ENCODE measurements at regions not wholly inside any gene's neighbourhood (a gene's known extent, or its start where the extent isn't known, plus 50 kb on each side); places are given as distances from the start of the nearest gene placed in this dataset.

- POLR2A ChIA-PET = no interaction called here
- Histone ChIP-seq H3K27me3 (replicated peaks in 1 of 2; ENCODE audit: control insufficient read depth in 2 of 2, insufficient read depth in 2 of 2, low read length in 1 of 2) (no peaks in the 10 kb centered on the region), H4K20me1 (ENCODE audit: control insufficient read depth, insufficient read depth) (no peaks in the 10 kb centered on the region), H3K27ac (ENCODE audit: control insufficient read depth, insufficient read depth) (no peak overlapping the region), H3K36me3 (ENCODE audit: control insufficient read depth in 2 of 2, insufficient read depth in 2 of 2, low read length in 1 of 2) (no peaks in the 10 kb centered on the region), H3K4me1 (ENCODE audit: control insufficient read depth, insufficient read depth, low read length) (no peaks in the 10 kb centered on the region), H3K79me2 (ENCODE audit: control insufficient read depth, insufficient read depth, low read length) (no peaks in the 10 kb centered on the region), H2AFZ (ENCODE audit: control insufficient read depth, low read depth, low read length) (no peak overlapping the region), H3K9ac (ENCODE audit: control insufficient read depth, insufficient read depth, low read length) (no peak overlapping the region), H3K9me3 (replicated peaks; ENCODE audit: control insufficient read depth, insufficient read depth, low read length) (no peaks in the 10 kb centered on the region; the same call in 2 of the 3 replicates), H3K4me2 (ENCODE audit: control insufficient read depth, insufficient read depth) (no peak overlapping the region), H3K4me3 (no peak overlapping the region)
- CTCF ChIA-PET = no interaction called here
- RAD21 ChIA-PET (ENCODE audit: unreplicated experiment) = no interaction called here
- no TSS peak for BruUV-seq (replicated peaks)
- no peak for TF ChIP-seq RAD21 (IDR thresholded peaks at IDR 0.05; ENCODE audit: insufficient read depth, low read depth, low read length)
- TF ChIP-seq SREBF1 (IDR thresholded peaks at IDR 0.05; ENCODE audit: low read length) = no peak
- no peak for TF ChIP-seq TCF3 (IDR thresholded peaks at IDR 0.05; ENCODE audit: borderline replicate concordance, insufficient read depth, low read depth, low read length)
- no peak for TF ChIP-seq MYB (IDR thresholded peaks at IDR 0.05; ENCODE audit: borderline replicate concordance, low read depth, low read length)
- no peak for TF ChIP-seq TBL1XR1 (IDR thresholded peaks at IDR 0.05; ENCODE audit: low read depth, low read length)
- TF ChIP-seq HSF1 (IDR thresholded peaks at IDR 0.05; ENCODE audit: low read depth, low read length) = no peak
- SMC1A ChIA-PET (ENCODE audit: uncharacterized antibody, unreplicated experiment) = no interaction called here
- in situ Hi-C loops (cut with MboI) (no loop called here), intact Hi-C loops (cut with micrococcal nuclease; ENCODE audit: unreplicated experiment) (no loop called here)
- no peak for ATAC-seq
- DNase-seq (ENCODE audit: low read depth, low spot score) = no peak
- 44% methylated on average over 2 of the region's 2 CpGs for WGBS (ENCODE audit: insufficient coverage, insufficient replicate concordance, low lambda C conversion rate, missing lambda C conversion rate)
- no peak for FAIRE-seq
Observed at GRCh38 chr7:56609852-56610355, 493.7 kb upstream of the NUPR2 start.

GRCh38 chr7:56605146-56605545 lies 488.9 kb upstream of the NUPR2 start:
- whole genome bisulfite sequencing (ENCODE audit: insufficient coverage, insufficient replicate concordance, low lambda C conversion rate, missing lambda C conversion rate) = 48% methylated on average over 12 of the region's 19 CpGs
- H3K79me2 ChIP-seq (ENCODE audit: control insufficient read depth, insufficient read depth, low read length) = no peaks in the 10 kb centered on the region
- H3K4me3 ChIP-seq = no peak overlapping the region
- no peak overlapping the region for H3K9ac ChIP-seq (ENCODE audit: control insufficient read depth, insufficient read depth, low read length)
- ATAC-seq (no peak), DNase-seq (ENCODE audit: low read depth, low spot score) (no peak), FAIRE-seq (no peak)
- H3K27me3 ChIP-seq (replicated peaks in 1 of 2; ENCODE audit: control insufficient read depth in 2 of 2, insufficient read depth in 2 of 2, low read length in 1 of 2) = no peaks in the 10 kb centered on the region
- ChIA-PET CTCF (no interaction called here), RAD21 (ENCODE audit: unreplicated experiment) (no interaction called here), POLR2A (no interaction called here), SMC1A (ENCODE audit: uncharacterized antibody, unreplicated experiment) (no interaction called here)
- H3K9me3 ChIP-seq (replicated peaks; ENCODE audit: control insufficient read depth, insufficient read depth, low read length) = no peaks in the 10 kb centered on the region; the same call in 2 of the 3 replicates
- H3K4me2 ChIP-seq (ENCODE audit: control insufficient read depth, insufficient read depth) = no peak overlapping the region
- no peaks in the 10 kb centered on the region for H4K20me1 ChIP-seq (ENCODE audit: control insufficient read depth, insufficient read depth)
- TF ChIP-seq RCOR1 (conservative IDR thresholded peaks at IDR 0.05; ENCODE audit: low read depth, low read length) (no peak), TCF3 (IDR thresholded peaks at IDR 0.05; ENCODE audit: borderline replicate concordance, insufficient read depth, low read depth, low read length) (no peak), TARDBP (IDR thresholded peaks at IDR 0.05; ENCODE audit: borderline replicate concordance) (no peak), CHD2 (IDR thresholded peaks at IDR 0.05; ENCODE audit: borderline replicate concordance, low read depth, low read length) (no peak), PKNOX1 (IDR thresholded peaks at IDR 0.05) (no peak)
- H3K27ac ChIP-seq (ENCODE audit: control insufficient read depth, insufficient read depth) = no peak overlapping the region
- no TSS peak for BruUV-seq (replicated peaks)
- no peak overlapping the region for H2AFZ ChIP-seq (ENCODE audit: control insufficient read depth, low read depth, low read length)
- intact Hi-C loops (cut with micrococcal nuclease; ENCODE audit: unreplicated experiment) (no loop called here), in situ Hi-C loops (cut with MboI) (no loop called here)
- no peaks in the 10 kb centered on the region for H3K4me1 ChIP-seq (ENCODE audit: control insufficient read depth, insufficient read depth, low read length)
- H3K36me3 ChIP-seq (ENCODE audit: control insufficient read depth in 2 of 2, insufficient read depth in 2 of 2, low read length in 1 of 2) = no peaks in the 10 kb centered on the region

Data from GM12878 (cell line).